GM12878 (cell line): ENCODE measurements at regions not wholly inside any gene's neighbourhood (a gene's known extent, or its start where the extent isn't known, plus 50 kb on each side); places are given as distances from the start of the nearest gene placed in this dataset.

Source experiments
- ATAC-seq: fragments of 200-7000 bp; cut with Tn5 transposase; 3 replicates; pipeline ENCODE4 v1.9.1; 2020; ENCODE audit warnings: mild to moderate bottlenecking, moderate library complexity
- BruUV-seq: library from RNA; stranded (reverse); fragments of 400-500 nt; replicated peaks from 2 replicates; lab custom pipeline; 2021; lab: Mats Ljungman, UMichigan
- CTCF ChIA-PET: fragments of 300-600 bp; sonication (Branson Sonifier 250); formaldehyde crosslinking; extraction: SDS; loops from one replicate; lab custom pipeline; 2021; ENCODE audit warnings: inconsistent platforms; lab: Yijun Ruan, JAX
- POLR2A ChIA-PET: fragments of 350-600 bp; formaldehyde crosslinking; extraction: SDS; loops from one replicate; lab custom pipeline; 2021; ENCODE audit warnings: inconsistent platforms; lab: Charles Lee
- RAD21 ChIA-PET: fragments of 300-600 bp; sonication (Branson Sonifier 250); formaldehyde crosslinking; loops from one replicate; lab custom pipeline; 2023; ENCODE audit warnings: antibody characterized with exemption; ENCODE audit not compliant: unreplicated experiment; lab: Charles Lee
- SMC1A ChIA-PET: fragments of 300-600 bp; sonication (Branson Sonifier 250); formaldehyde crosslinking; loops from one replicate; lab custom pipeline; 2023; ENCODE audit not compliant: unreplicated experiment, uncharacterized antibody; lab: Charles Lee
- DNase-seq: peaks from one replicate; pipeline ENCODE4 v3.0.0-alpha.2; 2011; ENCODE audit warnings: low read depth, low spot score
- FAIRE-seq: peaks from 3 replicates; lab custom pipeline; 2011; peaks lifted over from hg19 to GRCh38; lab: Jason Lieb, UNC
- H2AFZ ChIP-seq: 2 replicates; pipeline ENCODE4 v1.6.0; 2011; ENCODE audit warnings: low read depth, low read length, control low read depth; ENCODE audit not compliant: control insufficient read depth
- H3K27ac ChIP-seq: 2 replicates; pipeline ENCODE4 v1.5.1; 2011; ENCODE audit warnings: control low read depth; ENCODE audit not compliant: control insufficient read depth, insufficient read depth
- H3K27me3 ChIP-seq, 2 experiments: replicated peaks in 1 of 2; 2 replicates each; pipeline versions ENCODE4 v1.6.0 to v1.6.1; 2011; ENCODE audit warnings: low read length in 1 of 2; ENCODE audit not compliant: control insufficient read depth in 2 of 2, insufficient read depth in 2 of 2
- H3K36me3 ChIP-seq, 2 experiments: 2 replicates each; pipeline ENCODE4 v1.5.1; 2011; ENCODE audit warnings: low read length in 1 of 2; ENCODE audit not compliant: control insufficient read depth in 2 of 2, insufficient read depth in 2 of 2
- H3K4me1 ChIP-seq: 2 replicates; pipeline ENCODE4 v1.6.1; 2011; ENCODE audit warnings: mild to moderate bottlenecking, low read length, moderate library complexity, mixed read lengths; ENCODE audit not compliant: control insufficient read depth, insufficient read depth
- H3K4me2 ChIP-seq: 2 replicates; pipeline ENCODE4 v1.6.0; 2011; ENCODE audit warnings: control low read depth; ENCODE audit not compliant: control insufficient read depth, insufficient read depth
- H3K4me3 ChIP-seq: fragments of 200-600 bp; sonication (generic); 2 replicates; pipeline ENCODE4 v1.5.1; 2016
- H3K79me2 ChIP-seq: 2 replicates; pipeline ENCODE4 v1.6.0; 2011; ENCODE audit warnings: low read length; ENCODE audit not compliant: control insufficient read depth, insufficient read depth
- H3K9ac ChIP-seq: 2 replicates; pipeline ENCODE4 v1.8.0; 2011; ENCODE audit warnings: low read length, control low read depth, mixed read lengths; ENCODE audit not compliant: control insufficient read depth, insufficient read depth
- H3K9me3 ChIP-seq: replicated peaks from 3 replicates; pipeline ENCODE4 v1.5.1; 2011; ENCODE audit warnings: mild to moderate bottlenecking, low read length; ENCODE audit not compliant: control insufficient read depth, insufficient read depth
- H4K20me1 ChIP-seq: 2 replicates; pipeline ENCODE4 v1.6.0; 2011; ENCODE audit not compliant: control insufficient read depth, insufficient read depth
- ASH2L ChIP-seq: fragments of 300-600, 200-600 bp; sonication (generic); IDR thresholded peaks from 2 replicates; pipeline ENCODE4 v1.6.1; 2017; ENCODE audit warnings: low read depth, mild to moderate bottlenecking, borderline replicate concordance
- BRCA1 ChIP-seq: IDR thresholded peaks from 2 replicates; pipeline ENCODE4 v1.6.1; 2011; ENCODE audit warnings: low read depth, low read length, improper control_type of control experiment
- CBX5 ChIP-seq: sonication (generic); IDR thresholded peaks from 2 replicates; pipeline ENCODE4 v1.6.1; 2016; ENCODE audit warnings: low read depth, moderate library complexity, mild to moderate bottlenecking, inconsistent platforms
- DPF2 ChIP-seq: fragments of 450-650 bp; IDR thresholded peaks from 2 replicates; pipeline ENCODE4 v1.6.1; 2017; ENCODE audit warnings: mild to moderate bottlenecking
- EGR1 ChIP-seq, 2 experiments: IDR thresholded peaks; 1 replicate in 1 of 2; 2 replicates in 1 of 2; pipeline ENCODE4 v1.6.1; 2011 to 2012; ENCODE audit warnings: low read depth in 2 of 2, low read length in 2 of 2, borderline replicate concordance in 1 of 2, mild to moderate bottlenecking in 1 of 2, moderate library complexity in 1 of 2
- GABPA ChIP-seq: IDR thresholded peaks from 2 replicates; pipeline ENCODE4 v1.6.1; 2014; ENCODE audit warnings: antibody characterized with exemption, low read depth, mild to moderate bottlenecking, inconsistent platforms
- JUNB ChIP-seq: IDR thresholded peaks from 2 replicates; pipeline ENCODE4 v1.6.1; 2016; ENCODE audit warnings: antibody characterized with exemption, mild to moderate bottlenecking
- JUND ChIP-seq: IDR thresholded peaks from 2 replicates; pipeline ENCODE4 v1.6.1; 2012; ENCODE audit warnings: low read depth, mild to moderate bottlenecking, low read length, improper control_type of control experiment, moderate library complexity
- MYC ChIP-seq: IDR thresholded peaks from 2 replicates; pipeline ENCODE4 v1.6.1; 2011; ENCODE audit warnings: mild to moderate bottlenecking, low read length, moderate library complexity, inconsistent platforms; ENCODE audit not compliant: insufficient read depth, insufficient replicate concordance, insufficient read length, severe bottlenecking
- NFIC ChIP-seq: IDR thresholded peaks from 2 replicates; pipeline ENCODE4 v1.6.1; 2012; ENCODE audit warnings: low read depth, mild to moderate bottlenecking, inconsistent platforms, low read length, moderate library complexity
- PAX5 ChIP-seq: IDR thresholded peaks from 2 replicates; pipeline ENCODE4 v1.6.1; 2011; ENCODE audit warnings: low read depth, low read length, borderline replicate concordance
- POLR2AphosphoS5 ChIP-seq: IDR thresholded peaks from 2 replicates; pipeline ENCODE4 v1.6.1; 2011; ENCODE audit warnings: mild to moderate bottlenecking, low read length, inconsistent platforms
- SMAD5 ChIP-seq: IDR thresholded peaks from 2 replicates; pipeline ENCODE4 v1.6.1; 2016; ENCODE audit warnings: antibody characterized with exemption, low read depth
- SRF ChIP-seq, 2 experiments: IDR thresholded peaks; 2 replicates each; pipeline ENCODE4 v1.6.1; 2011; ENCODE audit warnings: low read depth in 2 of 2, low read length in 2 of 2, mild to moderate bottlenecking in 1 of 2, moderate library complexity in 1 of 2
- WRNIP1 ChIP-seq: IDR thresholded peaks from 2 replicates; pipeline ENCODE4 v1.6.1; 2011; ENCODE audit warnings: low read depth, low read length, improper control_type of control experiment, borderline replicate concordance
- ZZZ3 ChIP-seq: IDR thresholded peaks from 2 replicates; pipeline ENCODE4 v1.6.1; 2011; ENCODE audit warnings: low read depth; ENCODE audit not compliant: control insufficient read depth, insufficient read length
- WGBS: methylation state at CpG from one replicate; pipeline ENCODE4 v1.1.6; 2016; ENCODE audit warnings: low lambda C conversion rate; ENCODE audit not compliant: insufficient replicate concordance, insufficient coverage; ENCODE audit errors: missing lambda C conversion rate; 5-methylcytosine and 5-hydroxymethylcytosine counted together
- in situ Hi-C: fragments of 300-500 bp; cut with MboI; formaldehyde crosslinking; loops from 9 replicates; pipeline ENCODE4 v1.14.3; 2018; ENCODE audit warnings: mixed read lengths
- intact Hi-C: fragments of 100-400 bp; cut with micrococcal nuclease; formaldehyde crosslinking; loops from one replicate; pipeline ENCODE4 v1.14.2; 2022; ENCODE audit not compliant: unreplicated experiment

- Histone ChIP-seq H3K27ac (no peak overlapping the region), H3K4me3 (no peak overlapping the region), H3K9ac (no peak overlapping the region), H3K36me3 (no peaks in the 10 kb centered on the region), H3K9me3 (no peaks in the 10 kb centered on the region), H3K79me2 (no peaks in the 10 kb centered on the region), H3K27me3 (no peaks in the 10 kb centered on the region), H4K20me1 (no peaks in the 10 kb centered on the region), H3K4me2 (no peak overlapping the region), H3K4me1 (no peaks in the 10 kb centered on the region), H2AFZ (no peak overlapping the region)
- in situ Hi-C loops (no loop called here), intact Hi-C loops (no loop called here)
- POLR2A ChIA-PET, result no interaction called here
- SMC1A ChIA-PET, result interaction anchor here (0.8 to 3.8 kb wide), 4 partner anchors 11 to 132 kb away, joined by 3 to 29 read pairs (median 3); no protein-coding TSS in a partner anchor
- DNase-seq, result no peak
- no TSS peak for BruUV-seq
- no peak for ATAC-seq
- CTCF ChIA-PET, result interaction anchor here (0.8 kb wide), 1 partner anchor 10 kb away, joined by 5 read pairs; no protein-coding TSS in a partner anchor
- 5% methylated on average over 3 of the region's 3 CpGs for WGBS
- RAD21 ChIA-PET, result interaction anchor here (1.5 to 2.0 kb wide), 2 partner anchors 10 to 26 kb away, joined by 3 to 8 read pairs; no protein-coding TSS in a partner anchor
- TF ChIP-seq JUNB (no peak), BRCA1 (no peak), WRNIP1 (no peak), JUND (no peak), POLR2AphosphoS5 (no peak), NFIC (no peak), ASH2L (no peak)
- no peak for FAIRE-seq
Measured at GRCh38 chr11:29318134-29318845, 698.5 kb downstream of the KCNA4 start.

DNA sequence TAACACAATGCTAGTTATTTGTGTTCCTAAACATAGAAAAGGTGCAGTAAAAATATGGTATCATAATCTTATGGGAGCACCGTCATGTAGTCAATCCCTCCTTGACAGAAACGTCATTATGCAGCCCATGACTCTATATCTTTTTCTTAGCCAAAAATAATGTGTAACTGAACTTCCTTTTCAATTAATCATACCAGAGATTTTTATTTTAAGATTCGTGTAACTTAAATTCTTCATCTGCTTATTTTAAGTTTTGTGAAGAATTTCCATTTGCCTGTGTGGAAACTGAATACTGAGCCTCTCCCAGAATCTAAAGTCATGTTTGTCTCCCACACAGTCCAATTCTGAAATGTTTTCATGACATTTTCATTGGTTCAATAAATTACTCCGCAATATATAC lies 699.1 kb downstream of the KCNA4 start:
- no TSS peak for BruUV-seq
- no peak overlapping the region for H3K4me3 ChIP-seq
- CTCF ChIA-PET, result no interaction called here
- ATAC-seq (no peak), DNase-seq (no peak), FAIRE-seq (no peak)
- no peak overlapping the region for H2AFZ ChIP-seq
- no peaks in the 10 kb centered on the region for H4K20me1 ChIP-seq
- in situ Hi-C loops, result no loop called here
- H3K79me2 ChIP-seq, result no peaks in the 10 kb centered on the region
- H3K27me3 ChIP-seq, result no peaks in the 10 kb centered on the region
- no peak overlapping the region for H3K27ac ChIP-seq
- RAD21 ChIA-PET, result interaction anchor here (2.0 kb wide), 1 partner anchor 11 kb away, joined by 8 read pairs; no protein-coding TSS in a partner anchor
- H3K36me3 ChIP-seq, result no peaks in the 10 kb centered on the region
- H3K9ac ChIP-seq, result no peak overlapping the region
- H3K9me3 ChIP-seq, result no peaks in the 10 kb centered on the region
- 25% methylated on average over 4 of the region's 4 CpGs for WGBS
- H3K4me1 ChIP-seq, result no peaks in the 10 kb centered on the region
- SMC1A ChIA-PET, result interaction anchor here (3.8 kb wide), 1 partner anchor 12 kb away, joined by 29 read pairs; no protein-coding TSS in a partner anchor
- POLR2A ChIA-PET, result no interaction called here
- intact Hi-C loops, result no loop called here
- H3K4me2 ChIP-seq, result no peak overlapping the region
- no peak for TF ChIP-seq EGR1 (IDR thresholded peaks at IDR 0.05; ENCODE audit: borderline replicate concordance in 1 of 2, low read depth in 2 of 2, low read length in 2 of 2)
- TF ChIP-seq DPF2, result no peak
- no peak for TF ChIP-seq ASH2L
- TF ChIP-seq SRF (IDR thresholded peaks at IDR 0.05; ENCODE audit: low read depth in 2 of 2, low read length in 2 of 2), result no peak
- TF ChIP-seq CBX5, result no peak
- no peak for TF ChIP-seq PAX5
- TF ChIP-seq ZZZ3, result no peak
- TF ChIP-seq GABPA, result no peak
- no peak for TF ChIP-seq MYC
- no peak for TF ChIP-seq POLR2AphosphoS5
- no peak for TF ChIP-seq SMAD5
